Activated T-cell treated with anti-CD3 and anti-CD28 coated beads, Interleukin-2, amount 50 U/mL, for 72 hours (primary cell): ENCODE measurements at regions not wholly inside any gene's neighbourhood (a gene's known extent, or its start where the extent isn't known, plus 50 kb on each side); places are given as distances from the start of the nearest gene placed in this dataset.

Experiments used
- ATAC-seq, 2 donors: fragments of 150-1000 bp; cut with Tn5 transposase; replicated peaks in 1 of 2; 2 replicates each; pipeline ENCODE4 v1.10.0; 2021; ENCODE audit warnings: moderate library complexity in 2 of 2, mild to moderate bottlenecking in 1 of 2
- DNase-seq, 2 donors: peaks; one replicate each; pipeline ENCODE4 v3.0.0; 2021 to 2022; ENCODE audit warnings: mixed read lengths in 1 of 2
- H3K27ac Mint-ChIP-seq: one replicate; pipeline ENCODE4 v1.8.0; 2022; ENCODE audit warnings: mild to moderate bottlenecking, moderate library complexity, mixed read lengths
- H3K27me3 Mint-ChIP-seq: one replicate; pipeline ENCODE4 v1.8.0; 2022; ENCODE audit warnings: low read depth, mixed read lengths
- H3K36me3 Mint-ChIP-seq, 2 donors: one replicate each; pipeline ENCODE4 v1.8.0; 2022; ENCODE audit warnings: mixed read lengths in 2 of 2, mild to moderate bottlenecking in 1 of 2; ENCODE audit not compliant: insufficient read depth in 2 of 2
- H3K4me1 Mint-ChIP-seq: one replicate; pipeline ENCODE4 v1.8.0; 2022; ENCODE audit warnings: low read depth, mixed read lengths
- H3K4me3 Mint-ChIP-seq, 2 donors: one replicate each; pipeline ENCODE4 v1.8.0; 2022; ENCODE audit warnings: mild to moderate bottlenecking in 2 of 2, mixed read lengths in 2 of 2, moderate library complexity in 2 of 2
- H3K9me3 Mint-ChIP-seq, 2 donors: one replicate each; pipeline ENCODE4 v1.8.0; 2022; ENCODE audit warnings: mixed read lengths in 2 of 2

DNA sequence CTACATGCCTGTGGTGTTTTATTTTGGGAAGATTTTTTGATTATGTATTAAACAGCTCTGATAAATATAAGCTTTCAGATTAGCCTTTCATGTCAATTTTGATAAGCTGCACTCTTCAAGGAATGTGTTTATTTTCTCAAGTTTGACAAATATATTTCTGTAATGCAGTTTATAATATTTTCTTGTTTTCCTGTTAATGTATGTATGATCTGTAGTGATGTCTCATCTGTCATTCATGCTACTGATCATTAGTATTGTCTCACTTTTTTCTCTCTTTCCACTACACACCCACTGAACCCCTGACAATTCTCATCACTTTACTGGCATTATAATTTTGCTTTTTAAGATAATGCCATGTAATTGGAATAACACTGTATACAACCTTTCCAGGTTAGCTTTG is 100.9 kb downstream of the TMEM18 start:
- Mint-ChIP-seq H3K27ac (no peak overlapping the region), H3K4me1 (no peaks in the 10 kb centered on the region), H3K9me3 (peaks cover 19 to 24% of the 10 kb centered on the region in 2 donors), H3K4me3 (no peak overlapping the region), H3K36me3 (peaks cover 7 to 9% of the 10 kb centered on the region in 2 donors), H3K27me3 (peaks cover 23% of the 10 kb centered on the region)
- DNase-seq (no peak), ATAC-seq (no peak)

GRCh38 chr2:575727-576236 is 101.4 kb downstream of the TMEM18 start:
- Mint-ChIP-seq H3K27me3 (peaks cover 28% of the 10 kb centered on the region), H3K4me3 (no peak overlapping the region), H3K36me3 (peaks cover 7 to 9% of the 10 kb centered on the region in 2 donors), H3K9me3 (peaks cover 20 to 25% of the 10 kb centered on the region in 2 donors), H3K4me1 (no peaks in the 10 kb centered on the region), H3K27ac (no peak overlapping the region)
- DNase-seq (no peak), ATAC-seq (no peak)

GRCh38 chr2:575030-575726 is 102.0 kb downstream of the TMEM18 start:
- Mint-ChIP-seq H3K27me3 (peaks cover 33% of the 10 kb centered on the region), H3K4me3 (no peak overlapping the region)

DNA sequence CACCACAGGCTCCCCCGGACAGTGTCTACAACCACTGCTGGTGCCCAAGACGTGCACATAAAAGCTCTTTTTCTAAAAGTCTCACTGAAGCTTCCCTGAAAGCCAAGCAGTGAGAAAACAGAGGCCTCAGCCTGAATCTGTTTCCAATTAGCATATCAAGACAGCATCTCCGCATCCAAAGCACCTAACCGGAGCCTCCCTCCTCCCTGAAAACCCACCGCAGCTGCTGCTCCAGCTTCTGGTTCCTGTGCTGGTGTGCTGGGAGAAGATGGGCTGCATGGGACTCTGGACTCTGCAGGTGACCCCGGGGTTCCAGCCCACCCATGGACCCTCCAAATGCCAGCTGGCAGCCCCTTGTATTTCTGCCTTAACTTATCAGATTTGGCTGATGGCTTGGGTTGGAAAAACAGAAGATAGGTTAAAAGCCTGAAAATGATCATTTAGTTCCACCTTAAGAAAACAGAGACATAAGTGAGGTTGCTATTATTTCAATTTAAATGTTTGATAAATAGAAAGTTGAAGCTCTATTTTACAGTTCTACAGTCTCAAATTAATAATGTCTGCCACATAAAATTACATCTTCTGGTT is 103.3 kb downstream of the TMEM18 start:
- H3K4me1 Mint-ChIP-seq: no peaks in the 10 kb centered on the region
- H3K36me3 Mint-ChIP-seq: peaks cover 9 to 12% of the 10 kb centered on the region in 2 donors
- DNase-seq (no peak), ATAC-seq (no peak)
- no peak overlapping the region for H3K4me3 Mint-ChIP-seq
- H3K27me3 Mint-ChIP-seq: peaks cover 43% of the 10 kb centered on the region
- H3K27ac Mint-ChIP-seq: no peak overlapping the region
- H3K9me3 Mint-ChIP-seq: peaks cover 23 to 25% of the 10 kb centered on the region in 2 donors

More at GRCh38 chr2:575030-575726, 102.0 kb downstream of the TMEM18 start:
- peaks cover 23 to 25% of the 10 kb centered on the region in 2 donors for H3K9me3 Mint-ChIP-seq
- H3K27ac Mint-ChIP-seq: no peak overlapping the region
- ATAC-seq (no peak), DNase-seq (no peak)
- H3K36me3 Mint-ChIP-seq: peaks cover 9 to 12% of the 10 kb centered on the region in 2 donors
- H3K4me1 Mint-ChIP-seq: no peaks in the 10 kb centered on the region

DNA sequence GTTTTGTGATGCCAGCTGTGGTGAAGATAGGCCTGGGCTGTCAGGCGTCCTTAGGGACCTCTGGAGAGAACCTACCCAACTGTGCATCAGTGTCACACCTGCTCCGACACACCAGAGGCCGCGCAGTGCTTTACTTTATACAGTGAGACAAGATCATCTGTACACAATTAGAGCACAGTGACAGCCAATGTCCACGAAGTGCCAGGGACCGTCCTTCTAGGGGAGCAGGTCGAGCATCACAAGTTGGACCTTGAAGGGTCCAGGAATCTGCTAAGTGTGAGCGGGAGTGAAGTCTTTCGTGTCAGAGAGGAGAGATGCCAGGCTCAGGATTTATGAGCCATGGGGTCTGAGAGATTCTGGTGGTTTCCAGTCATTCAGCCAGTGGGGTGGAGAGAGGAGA is 104.2 kb downstream of the TMEM18 start:
- DNase-seq (no peak), ATAC-seq (no peak)
- Mint-ChIP-seq H3K36me3 (peaks cover 9 to 12% of the 10 kb centered on the region in 2 donors), H3K27ac (no peak overlapping the region), H3K4me1 (no peaks in the 10 kb centered on the region), H3K9me3 (peaks cover 23 to 25% of the 10 kb centered on the region in 2 donors), H3K27me3 (peaks cover 43% of the 10 kb centered on the region), H3K4me3 (no peak overlapping the region)

DNA sequence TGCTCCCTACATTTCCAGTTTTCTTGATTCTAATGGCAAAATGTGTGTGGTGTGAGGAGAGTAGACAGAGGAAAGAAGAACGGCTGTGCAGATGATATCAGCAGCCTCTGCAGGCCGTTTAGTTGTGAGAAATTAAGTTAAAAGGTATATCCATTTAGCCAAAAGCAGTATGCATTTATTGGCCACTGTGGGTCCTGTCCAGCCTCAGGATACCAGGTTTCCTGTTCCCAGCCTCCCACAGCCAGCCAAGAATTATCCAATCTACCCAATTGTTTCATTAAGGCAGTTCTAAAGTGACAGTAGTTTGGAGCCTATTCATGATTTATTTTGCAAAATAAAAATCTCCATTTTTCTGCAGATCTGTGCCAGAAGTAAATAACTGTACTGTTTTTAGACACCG is 107.5 kb downstream of the TMEM18 start:
- Mint-ChIP-seq H3K4me3 (no peak overlapping the region), H3K27me3 (peaks cover 57% of the 10 kb centered on the region), H3K9me3 (peaks cover 14 to 16% of the 10 kb centered on the region in 2 donors), H3K27ac (no peak overlapping the region), H3K4me1 (no peaks in the 10 kb centered on the region), H3K36me3 (peaks cover 3 to 6% of the 10 kb centered on the region in 2 donors)
- ATAC-seq: no peak
- DNase-seq: no peak

- Mint-ChIP-seq H3K36me3 (peaks cover 3 to 4% of the 10 kb centered on the region in 2 donors), H3K27ac (no peak overlapping the region), H3K4me1 (no peaks in the 10 kb centered on the region), H3K27me3 (peaks cover 57% of the 10 kb centered on the region), H3K9me3 (peaks cover 13 to 14% of the 10 kb centered on the region in 2 donors), H3K4me3 (no peak overlapping the region)
- ATAC-seq (no peak), DNase-seq (no peak)
Observed at GRCh38 chr2:568639-569235, 108.5 kb downstream of the TMEM18 start.

GRCh38 chr2:567865-568638 is 109.2 kb downstream of the TMEM18 start:
- DNase-seq (no peak), ATAC-seq (no peak)
- Mint-ChIP-seq H3K9me3 (peaks cover 13 to 14% of the 10 kb centered on the region in 2 donors), H3K27me3 (peaks cover 52% of the 10 kb centered on the region), H3K4me1 (no peaks in the 10 kb centered on the region), H3K27ac (no peak overlapping the region), H3K36me3 (peaks cover 3 to 4% of the 10 kb centered on the region in 2 donors), H3K4me3 (no peak overlapping the region)

DNA sequence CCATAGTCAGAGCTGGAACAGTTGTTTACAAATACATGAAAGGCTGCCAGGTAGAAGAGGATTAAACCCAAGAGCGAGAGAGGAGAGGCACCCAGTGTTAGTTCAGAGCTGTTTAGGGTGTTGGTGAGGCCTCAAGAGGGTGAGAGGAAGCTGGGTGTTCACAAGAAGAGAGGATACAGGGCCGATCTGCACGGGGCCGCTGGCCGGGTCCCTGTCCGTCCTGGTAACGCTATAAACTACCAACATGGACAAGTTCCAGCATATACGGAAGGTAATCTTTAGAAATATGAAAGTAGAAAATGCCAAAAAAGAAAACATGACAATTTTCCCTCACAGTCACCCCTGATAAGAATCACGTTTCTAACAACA is 109.7 kb downstream of the TMEM18 start:
- H3K9me3 Mint-ChIP-seq: peaks cover 11 to 14% of the 10 kb centered on the region in 2 donors
- H3K4me1 Mint-ChIP-seq: no peaks in the 10 kb centered on the region
- H3K27me3 Mint-ChIP-seq: peaks cover 46% of the 10 kb centered on the region
- DNase-seq: no peak
- peaks cover 3 to 4% of the 10 kb centered on the region in 2 donors for H3K36me3 Mint-ChIP-seq
- H3K27ac Mint-ChIP-seq: no peak overlapping the region
- no peak overlapping the region for H3K4me3 Mint-ChIP-seq
- no peak for ATAC-seq

DNA sequence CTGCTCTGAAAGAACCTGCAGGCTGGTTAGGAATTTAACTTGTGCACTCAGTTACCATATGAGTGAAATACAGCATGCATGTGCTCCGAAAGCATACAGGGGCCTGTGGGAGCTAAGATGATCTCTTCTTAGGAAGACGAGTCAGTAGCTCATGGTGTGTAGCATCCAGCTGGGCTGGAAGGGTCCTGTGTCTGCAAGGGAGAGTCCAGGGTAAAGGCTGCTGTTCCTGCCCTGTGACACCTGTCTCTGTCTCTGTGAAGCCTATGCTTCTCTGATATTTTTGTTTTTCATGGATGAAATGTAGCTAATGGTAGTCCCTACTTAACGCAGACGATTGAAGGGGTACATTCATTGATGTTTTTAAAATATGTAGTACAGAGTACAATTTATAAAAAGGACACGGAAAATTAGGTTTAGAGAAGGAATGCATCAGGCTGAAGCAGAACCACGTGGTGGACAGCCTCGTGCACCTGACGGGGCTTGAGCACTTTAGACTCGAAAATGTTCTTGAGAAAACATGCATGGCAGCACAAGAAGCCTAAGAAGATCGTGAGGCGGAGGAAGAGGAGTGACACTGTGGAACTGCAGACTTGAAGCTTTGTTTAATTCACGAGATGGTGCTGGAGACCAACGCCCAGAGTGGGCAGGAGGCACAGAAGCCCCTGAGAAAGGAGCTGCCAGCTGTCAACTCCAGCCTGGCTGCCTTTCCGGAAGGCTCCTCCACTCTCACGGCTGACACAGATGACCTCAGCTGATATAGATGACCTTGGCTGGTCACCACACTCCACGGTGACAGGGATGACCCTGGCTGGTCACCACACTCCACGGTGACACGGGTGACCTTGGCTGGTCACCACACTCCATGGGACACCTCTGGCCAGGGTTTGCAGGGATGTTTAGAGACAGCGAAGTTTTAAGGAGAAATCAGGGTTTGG is 110.6 kb downstream of the TMEM18 start:
- no peak for DNase-seq
- no peak for ATAC-seq
- Mint-ChIP-seq H3K27ac (no peak overlapping the region), H3K4me3 (no peak overlapping the region), H3K27me3 (peaks cover 38% of the 10 kb centered on the region), H3K4me1 (no peaks in the 10 kb centered on the region), H3K9me3 (peaks cover 4 to 7% of the 10 kb centered on the region in 2 donors), H3K36me3 (peaks cover 3 to 4% of the 10 kb centered on the region in 2 donors)

DNA sequence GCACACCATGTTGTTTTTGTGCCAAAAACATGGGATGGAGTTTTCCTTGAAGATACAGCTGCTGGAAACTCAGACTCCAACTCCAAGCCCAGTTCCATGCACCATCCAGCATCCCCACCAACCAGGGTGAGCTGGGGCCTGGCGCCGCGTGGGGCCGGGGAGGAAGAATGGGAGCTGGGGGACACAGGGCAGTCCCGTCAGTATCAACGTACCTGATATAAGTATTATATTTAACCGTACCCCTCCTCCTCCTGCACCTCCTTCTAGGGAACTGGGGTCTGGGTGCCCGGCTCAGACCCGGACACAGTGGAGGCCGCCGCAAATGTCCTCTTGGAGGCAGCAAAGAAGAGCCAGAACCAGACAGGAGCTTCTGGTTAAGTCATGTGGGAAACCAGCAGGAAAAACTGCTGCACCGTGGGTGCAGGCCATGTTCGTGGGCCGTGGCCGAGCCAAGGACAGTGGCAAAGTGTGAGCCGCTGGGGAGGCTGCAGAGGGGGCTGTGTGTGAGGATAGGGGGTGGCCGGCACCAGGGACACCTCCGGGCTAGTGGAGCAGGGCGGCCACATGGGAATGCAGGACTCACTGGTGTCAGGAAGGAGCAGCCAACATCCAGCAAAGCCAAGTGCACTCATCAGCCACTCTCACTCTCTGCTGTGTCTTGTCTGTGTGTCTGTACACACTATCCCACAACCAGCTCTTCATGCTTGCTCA is 112.6 kb downstream of the TMEM18 start:
- Mint-ChIP-seq H3K27ac (no peak overlapping the region), H3K4me3 (no peak overlapping the region), H3K4me1 (no peaks in the 10 kb centered on the region), H3K27me3 (peaks cover 19% of the 10 kb centered on the region), H3K36me3 (no peaks in the 10 kb centered on the region), H3K9me3 (no peaks in the 10 kb centered on the region)
- ATAC-seq: no peak
- DNase-seq: no peak

- H3K27ac Mint-ChIP-seq: no peak overlapping the region
- H3K9me3 Mint-ChIP-seq: no peaks in the 10 kb centered on the region
- no peak for ATAC-seq
- peaks cover 23% of the 10 kb centered on the region for H3K27me3 Mint-ChIP-seq
- H3K4me3 Mint-ChIP-seq: no peak overlapping the region
- no peak for DNase-seq
- no peaks in the 10 kb centered on the region for H3K36me3 Mint-ChIP-seq
- H3K4me1 Mint-ChIP-seq: no peaks in the 10 kb centered on the region
Observed at GRCh38 chr2:563512-563911, 113.7 kb downstream of the TMEM18 start.
